Midbrain (tissue), 1 donor: ENCODE measurements at regions not wholly inside any gene's neighbourhood (a gene's known extent, or its start where the extent isn't known, plus 50 kb on each side); places are given as distances from the start of the nearest gene placed in this dataset.
A peak's percentile ranks its signal among the peaks of the same experiment; 100 is the strongest.

Source experiments
- DNase-seq: peaks from one replicate; lab custom pipeline; 2025; lab: John Stamatoyannopoulos, UW

GRCh38 chr15:47405365-47406162 lies 311.7 kb upstream of the SEMA6D start:
- no peak for DNase-seq

GRCh38 chr15:47407692-47408091 lies 309.6 kb upstream of the SEMA6D start:
- no peak for DNase-seq

GRCh38 chr15:47409038-47409437 lies 308.3 kb upstream of the SEMA6D start:
- DNase-seq: peak; percentile 3

- DNase-seq: no peak
These were observed 307.7 kb upstream of the SEMA6D start for GRCh38 chr15:47409600-47409999.

GRCh38 chr15:47410247-47410646 lies 307.1 kb upstream of the SEMA6D start:
- no peak for DNase-seq

- DNase-seq: no peak
These were observed 305.6 kb upstream of the SEMA6D start for GRCh38 chr15:47411733-47412132.

GRCh38 chr15:47412136-47412535 lies 305.2 kb upstream of the SEMA6D start:
- peak; percentile 8 for DNase-seq

GRCh38 chr15:47412802-47413201 lies 304.5 kb upstream of the SEMA6D start:
- no peak for DNase-seq

- DNase-seq: no peak
These were observed 303.1 kb upstream of the SEMA6D start for GRCh38 chr15:47414207-47414606.

- DNase-seq: no peak
These were observed 301.8 kb upstream of the SEMA6D start for GRCh38 chr15:47415539-47415971.

- no peak for DNase-seq
These were observed 294.2 kb upstream of the SEMA6D start for GRCh38 chr15:47422881-47423665.

GRCh38 chr15:47427463-47427862 lies 289.8 kb upstream of the SEMA6D start:
- DNase-seq: no peak

GRCh38 chr15:47429376-47429775 lies 287.9 kb upstream of the SEMA6D start:
- no peak for DNase-seq

GRCh38 chr15:47431501-47431900 lies 285.8 kb upstream of the SEMA6D start:
- DNase-seq: no peak

- DNase-seq: no peak
These were observed 284.5 kb upstream of the SEMA6D start for GRCh38 chr15:47432826-47433225.

- DNase-seq: no peak
These were observed 282.7 kb upstream of the SEMA6D start for GRCh38 chr15:47434596-47434995.

GRCh38 chr15:47437491-47437890 lies 279.8 kb upstream of the SEMA6D start:
- DNase-seq: no peak

- no peak for DNase-seq
These were observed 277.9 kb upstream of the SEMA6D start for GRCh38 chr15:47439146-47440111.

- DNase-seq: no peak
These were observed 274.9 kb upstream of the SEMA6D start for GRCh38 chr15:47442371-47442770.

- no peak for DNase-seq
These were observed 273.5 kb upstream of the SEMA6D start for GRCh38 chr15:47443839-47444238.

GRCh38 chr15:47445723-47446392 lies 271.4 kb upstream of the SEMA6D start:
- DNase-seq: no peak
